SK-N-SH treated with all-trans-retinoic acid at 6 μM for 48 hours (cell line): ENCODE measurements at regions not wholly inside any gene's neighbourhood (a gene's known extent, or its start where the extent isn't known, plus 50 kb on each side); places are given as distances from the start of the nearest gene placed in this dataset.

Source experiments
- ARNTL ChIP-seq: fragments of 450-650 bp; formaldehyde crosslinking; IDR thresholded peaks from 2 replicates; pipeline ENCODE4 v1.5.0; 2020; ENCODE audit warnings: low read depth, mild to moderate bottlenecking, moderate library complexity, borderline replicate concordance
- OSR1 ChIP-seq: fragments of 250-450 bp; sonication (Bioruptor Pico); IDR thresholded peaks from 2 replicates; pipeline ENCODE4 v1.8.0; 2022; ENCODE audit warnings: moderate library complexity, mild to moderate bottlenecking, inconsistent platforms
- PPARA ChIP-seq: fragments of 250-450 bp; sonication (Bioruptor Pico); IDR thresholded peaks from 2 replicates; pipeline ENCODE4 v1.5.0; 2020; ENCODE audit warnings: mild to moderate bottlenecking, borderline replicate concordance
- RARB ChIP-seq: fragments of 250-450 bp; sonication (Bioruptor Pico); IDR thresholded peaks from 2 replicates; pipeline ENCODE4 v1.8.0; 2021; ENCODE audit warnings: mild to moderate bottlenecking, moderate library complexity
- SNAI2 ChIP-seq: fragments of 250-450 bp; sonication (Bioruptor Pico); IDR thresholded peaks from 2 replicates; pipeline ENCODE4 v1.5.0; 2020; ENCODE audit warnings: mild to moderate bottlenecking, moderate library complexity
- TCF4 ChIP-seq: fragments of 250-450 bp; sonication (Bioruptor Pico); IDR thresholded peaks from 2 replicates; pipeline ENCODE4 v1.8.0; 2021; ENCODE audit warnings: mild to moderate bottlenecking, moderate library complexity, borderline replicate concordance
- ZFP30 ChIP-seq: fragments of 450-650 bp; formaldehyde crosslinking; IDR thresholded peaks from 2 replicates; pipeline ENCODE4 v1.5.0; 2022; ENCODE audit warnings: mild to moderate bottlenecking, moderate library complexity
- ZNF70 ChIP-seq: fragments of 450-650 bp; formaldehyde crosslinking; IDR thresholded peaks from 2 replicates; pipeline ENCODE4 v1.5.0; 2020; ENCODE audit warnings: mild to moderate bottlenecking, moderate library complexity
- TF ChIP-seq, protein P1 (sequence below): fragments of 250-450 bp; sonication (Bioruptor Pico); IDR thresholded peaks from 2 replicates; pipeline ENCODE4 v1.8.0; 2021; ENCODE audit warnings: low read depth, mild to moderate bottlenecking, moderate library complexity, borderline replicate concordance
- TF ChIP-seq, protein P2 (sequence below): fragments of 250-450 bp; sonication (Bioruptor Pico); IDR thresholded peaks from 2 replicates; pipeline ENCODE4 v1.8.0; 2020; ENCODE audit warnings: mild to moderate bottlenecking, moderate library complexity, borderline replicate concordance
- TF ChIP-seq, protein P3 (sequence below): fragments of 250-450 bp; sonication (Bioruptor Pico); IDR thresholded peaks from 2 replicates; pipeline ENCODE4 v1.5.0; 2020; ENCODE audit warnings: mild to moderate bottlenecking, moderate library complexity
- TF ChIP-seq, protein P4 (sequence below): fragments of 250-450 bp; sonication (Bioruptor Pico); IDR thresholded peaks from 2 replicates; pipeline ENCODE4 v1.5.1; 2020; ENCODE audit warnings: low read depth, mild to moderate bottlenecking, moderate library complexity

DNA sequence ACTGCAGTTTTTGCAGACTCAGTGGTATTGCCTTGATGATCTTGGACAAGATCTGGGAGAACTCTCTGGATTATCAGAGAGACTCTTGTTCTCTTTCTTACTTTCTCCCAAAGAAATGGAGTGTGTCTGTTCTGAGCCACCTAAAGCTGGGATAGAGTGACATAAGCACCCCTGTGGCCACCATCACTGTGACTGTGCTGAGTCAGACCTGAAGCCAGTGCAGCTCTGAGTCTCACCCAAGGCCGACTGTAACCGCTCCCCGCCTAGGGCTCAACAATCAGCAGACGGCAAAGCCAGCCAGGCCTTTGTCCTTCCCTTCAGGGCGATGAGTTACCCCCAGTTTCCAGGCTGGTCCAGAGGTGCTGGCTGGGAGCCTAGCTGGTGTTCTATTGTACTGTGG is 795.6 kb downstream of the UQCRFS1 start:
- TF ChIP-seq, protein P1, sequence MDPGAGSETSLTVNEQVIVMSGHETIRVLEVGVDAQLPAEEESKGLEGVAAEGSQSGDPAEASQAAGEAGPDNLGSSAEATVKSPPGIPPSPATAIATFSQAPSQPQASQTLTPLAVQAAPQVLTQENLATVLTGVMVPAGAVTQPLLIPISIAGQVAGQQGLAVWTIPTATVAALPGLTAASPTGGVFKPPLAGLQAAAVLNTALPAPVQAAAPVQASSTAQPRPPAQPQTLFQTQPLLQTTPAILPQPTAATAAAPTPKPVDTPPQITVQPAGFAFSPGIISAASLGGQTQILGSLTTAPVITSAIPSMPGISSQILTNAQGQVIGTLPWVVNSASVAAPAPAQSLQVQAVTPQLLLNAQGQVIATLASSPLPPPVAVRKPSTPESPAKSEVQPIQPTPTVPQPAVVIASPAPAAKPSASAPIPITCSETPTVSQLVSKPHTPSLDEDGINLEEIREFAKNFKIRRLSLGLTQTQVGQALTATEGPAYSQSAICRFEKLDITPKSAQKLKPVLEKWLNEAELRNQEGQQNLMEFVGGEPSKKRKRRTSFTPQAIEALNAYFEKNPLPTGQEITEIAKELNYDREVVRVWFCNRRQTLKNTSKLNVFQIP (CRISPR knock-in tag) = no peak
- TF ChIP-seq ARNTL (CRISPR knock-in tag) (no peak), OSR1 (CRISPR knock-in tag) (no peak), TCF4 (CRISPR knock-in tag) (no peak), ZFP30 (CRISPR knock-in tag) (no peak), PPARA (CRISPR knock-in tag) (no peak), RARB (CRISPR knock-in tag) (no peak), SNAI2 (no peak), ZNF70 (CRISPR knock-in tag) (no peak)
- TF ChIP-seq, protein P2, sequence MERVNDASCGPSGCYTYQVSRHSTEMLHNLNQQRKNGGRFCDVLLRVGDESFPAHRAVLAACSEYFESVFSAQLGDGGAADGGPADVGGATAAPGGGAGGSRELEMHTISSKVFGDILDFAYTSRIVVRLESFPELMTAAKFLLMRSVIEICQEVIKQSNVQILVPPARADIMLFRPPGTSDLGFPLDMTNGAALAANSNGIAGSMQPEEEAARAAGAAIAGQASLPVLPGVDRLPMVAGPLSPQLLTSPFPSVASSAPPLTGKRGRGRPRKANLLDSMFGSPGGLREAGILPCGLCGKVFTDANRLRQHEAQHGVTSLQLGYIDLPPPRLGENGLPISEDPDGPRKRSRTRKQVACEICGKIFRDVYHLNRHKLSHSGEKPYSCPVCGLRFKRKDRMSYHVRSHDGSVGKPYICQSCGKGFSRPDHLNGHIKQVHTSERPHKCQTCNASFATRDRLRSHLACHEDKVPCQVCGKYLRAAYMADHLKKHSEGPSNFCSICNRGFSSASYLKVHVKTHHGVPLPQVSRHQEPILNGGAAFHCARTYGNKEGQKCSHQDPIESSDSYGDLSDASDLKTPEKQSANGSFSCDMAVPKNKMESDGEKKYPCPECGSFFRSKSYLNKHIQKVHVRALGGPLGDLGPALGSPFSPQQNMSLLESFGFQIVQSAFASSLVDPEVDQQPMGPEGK (CRISPR knock-in tag) = no peak
- TF ChIP-seq, protein P3, sequence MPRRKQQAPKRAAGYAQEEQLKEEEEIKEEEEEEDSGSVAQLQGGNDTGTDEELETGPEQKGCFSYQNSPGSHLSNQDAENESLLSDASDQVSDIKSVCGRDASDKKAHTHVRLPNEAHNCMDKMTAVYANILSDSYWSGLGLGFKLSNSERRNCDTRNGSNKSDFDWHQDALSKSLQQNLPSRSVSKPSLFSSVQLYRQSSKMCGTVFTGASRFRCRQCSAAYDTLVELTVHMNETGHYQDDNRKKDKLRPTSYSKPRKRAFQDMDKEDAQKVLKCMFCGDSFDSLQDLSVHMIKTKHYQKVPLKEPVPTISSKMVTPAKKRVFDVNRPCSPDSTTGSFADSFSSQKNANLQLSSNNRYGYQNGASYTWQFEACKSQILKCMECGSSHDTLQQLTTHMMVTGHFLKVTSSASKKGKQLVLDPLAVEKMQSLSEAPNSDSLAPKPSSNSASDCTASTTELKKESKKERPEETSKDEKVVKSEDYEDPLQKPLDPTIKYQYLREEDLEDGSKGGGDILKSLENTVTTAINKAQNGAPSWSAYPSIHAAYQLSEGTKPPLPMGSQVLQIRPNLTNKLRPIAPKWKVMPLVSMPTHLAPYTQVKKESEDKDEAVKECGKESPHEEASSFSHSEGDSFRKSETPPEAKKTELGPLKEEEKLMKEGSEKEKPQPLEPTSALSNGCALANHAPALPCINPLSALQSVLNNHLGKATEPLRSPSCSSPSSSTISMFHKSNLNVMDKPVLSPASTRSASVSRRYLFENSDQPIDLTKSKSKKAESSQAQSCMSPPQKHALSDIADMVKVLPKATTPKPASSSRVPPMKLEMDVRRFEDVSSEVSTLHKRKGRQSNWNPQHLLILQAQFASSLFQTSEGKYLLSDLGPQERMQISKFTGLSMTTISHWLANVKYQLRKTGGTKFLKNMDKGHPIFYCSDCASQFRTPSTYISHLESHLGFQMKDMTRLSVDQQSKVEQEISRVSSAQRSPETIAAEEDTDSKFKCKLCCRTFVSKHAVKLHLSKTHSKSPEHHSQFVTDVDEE (CRISPR knock-in tag) = no peak
- TF ChIP-seq, protein P4, sequence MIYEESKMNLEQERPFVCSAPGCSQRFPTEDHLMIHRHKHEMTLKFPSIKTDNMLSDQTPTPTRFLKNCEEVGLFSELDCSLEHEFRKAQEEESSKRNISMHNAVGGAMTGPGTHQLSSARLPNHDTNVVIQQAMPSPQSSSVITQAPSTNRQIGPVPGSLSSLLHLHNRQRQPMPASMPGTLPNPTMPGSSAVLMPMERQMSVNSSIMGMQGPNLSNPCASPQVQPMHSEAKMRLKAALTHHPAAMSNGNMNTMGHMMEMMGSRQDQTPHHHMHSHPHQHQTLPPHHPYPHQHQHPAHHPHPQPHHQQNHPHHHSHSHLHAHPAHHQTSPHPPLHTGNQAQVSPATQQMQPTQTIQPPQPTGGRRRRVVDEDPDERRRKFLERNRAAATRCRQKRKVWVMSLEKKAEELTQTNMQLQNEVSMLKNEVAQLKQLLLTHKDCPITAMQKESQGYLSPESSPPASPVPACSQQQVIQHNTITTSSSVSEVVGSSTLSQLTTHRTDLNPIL (CRISPR knock-in tag) = no peak
